H9 (cell line): ENCODE measurements at regions not wholly inside any gene's neighbourhood (a gene's known extent, or its start where the extent isn't known, plus 50 kb on each side); places are given as distances from the start of the nearest gene placed in this dataset.

Experiments
- DNase-seq: peaks from one replicate; pipeline ENCODE4 v3.0.0-alpha.2; 2017
- H2AFZ ChIP-seq: one replicate; pipeline ENCODE4 v1.6.1; 2013; ENCODE audit warnings: mild to moderate bottlenecking, low read length, control low read depth, moderate library complexity
- H2AK5ac ChIP-seq: 2 replicates; pipeline ENCODE4 v1.6.1; 2013; ENCODE audit warnings: low read length, control low read depth, mixed read lengths; ENCODE audit not compliant: insufficient read length
- H2BK120ac ChIP-seq: one replicate; pipeline ENCODE4 v1.6.1; 2013; ENCODE audit warnings: low read depth, mild to moderate bottlenecking, low read length, control low read depth, inconsistent platforms; ENCODE audit not compliant: poor library complexity, severe bottlenecking
- H2BK12ac ChIP-seq: 2 replicates; pipeline ENCODE4 v1.6.1; 2013; ENCODE audit warnings: low read length, control low read depth, mixed read lengths, low read depth; ENCODE audit not compliant: insufficient read length
- H2BK15ac ChIP-seq: 2 replicates; pipeline ENCODE4 v1.6.1; 2013; ENCODE audit warnings: low read depth, low read length, control low read depth
- H2BK20ac ChIP-seq: one replicate; pipeline ENCODE4 v1.6.1; 2013; ENCODE audit warnings: low read depth, mild to moderate bottlenecking, low read length, control low read depth, inconsistent platforms; ENCODE audit not compliant: poor library complexity, severe bottlenecking
- H2BK5ac ChIP-seq: 2 replicates; pipeline ENCODE4 v1.6.1; 2013; ENCODE audit warnings: low read length, control low read depth, mixed read lengths; ENCODE audit not compliant: insufficient read length
- H3K14ac ChIP-seq: 2 replicates; pipeline ENCODE4 v1.6.1; 2013; ENCODE audit warnings: low read length, control low read depth; ENCODE audit not compliant: insufficient read depth
- H3K18ac ChIP-seq: 2 replicates; pipeline ENCODE4 v1.6.1; 2013; ENCODE audit warnings: low read depth, mild to moderate bottlenecking, mixed read lengths, low read length, control low read depth; ENCODE audit not compliant: insufficient read length
- H3K23ac ChIP-seq: 2 replicates; pipeline ENCODE4 v1.6.1; 2013; ENCODE audit warnings: low read length, control low read depth, mixed read lengths, low read depth; ENCODE audit not compliant: insufficient read length
- H3K23me2 ChIP-seq: 2 replicates; pipeline ENCODE4 v1.6.1; 2013; ENCODE audit warnings: low read depth, mild to moderate bottlenecking, mixed read lengths, low read length, control low read depth; ENCODE audit not compliant: insufficient read length, poor library complexity, severe bottlenecking
- H3K27ac ChIP-seq: 2 replicates; pipeline ENCODE4 v1.5.1; 2013; ENCODE audit warnings: low read length, control low read depth, mixed read lengths, low read depth; ENCODE audit not compliant: insufficient read length
- H3K27me3 ChIP-seq: 2 replicates; pipeline ENCODE4 v1.6.1; 2013; ENCODE audit warnings: low read length, control low read depth, inconsistent platforms; ENCODE audit not compliant: insufficient read depth
- H3K4ac ChIP-seq: 2 replicates; pipeline ENCODE4 v1.6.1; 2013; ENCODE audit warnings: low read depth, mild to moderate bottlenecking, control low read depth, inconsistent platforms, low read length, moderate library complexity
- H3K4me1 ChIP-seq: 2 replicates; pipeline ENCODE4 v1.6.1; 2013; ENCODE audit warnings: low read length, control low read depth, inconsistent platforms; ENCODE audit not compliant: insufficient read depth
- H3K4me2 ChIP-seq: 2 replicates; pipeline ENCODE4 v1.6.1; 2013; ENCODE audit warnings: low read length, control low read depth, mixed read lengths; ENCODE audit not compliant: insufficient read length, insufficient read depth
- H3K56ac ChIP-seq: 2 replicates; pipeline ENCODE4 v1.6.1; 2013; ENCODE audit warnings: low read depth, mild to moderate bottlenecking, mixed read lengths, low read length, control low read depth; ENCODE audit not compliant: insufficient read length
- H3K79me1 ChIP-seq: 2 replicates; pipeline ENCODE4 v1.6.1; 2013; ENCODE audit warnings: low read depth, mild to moderate bottlenecking, moderate library complexity, low read length, control low read depth, inconsistent platforms; ENCODE audit not compliant: insufficient read depth, poor library complexity, severe bottlenecking
- H3K79me2 ChIP-seq: 2 replicates; pipeline ENCODE4 v1.6.1; 2013; ENCODE audit warnings: low read length, control low read depth, inconsistent platforms; ENCODE audit not compliant: insufficient read depth
- H3K9ac ChIP-seq: 2 replicates; pipeline ENCODE4 v1.6.1; 2013; ENCODE audit warnings: low read length, control low read depth, mixed read lengths; ENCODE audit not compliant: insufficient read length; ENCODE audit errors: extremely low read depth
- H3K9me3 ChIP-seq: one replicate; pipeline ENCODE4 v1.6.1; 2013; ENCODE audit warnings: low read depth, low read length, inconsistent platforms; ENCODE audit not compliant: control insufficient read depth
- H3T11ph ChIP-seq: one replicate; pipeline ENCODE4 v1.6.1; 2013; ENCODE audit warnings: mild to moderate bottlenecking, low read length, control low read depth, inconsistent platforms
- H4K20me1 ChIP-seq: one replicate; pipeline ENCODE4 v1.6.1; 2013; ENCODE audit not compliant: control insufficient read depth, insufficient read length, insufficient read depth
- H4K5ac ChIP-seq: 2 replicates; pipeline ENCODE4 v1.6.1; 2013; ENCODE audit warnings: low read depth, mild to moderate bottlenecking, mixed read lengths, low read length, control low read depth; ENCODE audit not compliant: insufficient read length
- H4K8ac ChIP-seq: replicated peaks from 2 replicates; pipeline ENCODE4 v1.6.1; 2013; ENCODE audit warnings: low read length, control low read depth, mixed read lengths, low read depth; ENCODE audit not compliant: insufficient read length
- H4K91ac ChIP-seq: 2 replicates; pipeline ENCODE4 v1.6.1; 2013; ENCODE audit warnings: low read depth, mild to moderate bottlenecking, moderate library complexity, mixed read lengths, low read length, control low read depth; ENCODE audit not compliant: insufficient read length
- H3K27ac Mint-ChIP-seq, 3 experiments: 2 replicates in 2 of 3; 3 replicates in 1 of 3; pipeline ENCODE4 v1.8.0; 2020 to 2021; ENCODE audit warnings: mixed read lengths in 3 of 3, mild to moderate bottlenecking in 1 of 3, moderate library complexity in 1 of 3
- H3K27me3 Mint-ChIP-seq: 2 replicates; pipeline ENCODE4 v1.8.0; 2021; ENCODE audit warnings: low read depth, mild to moderate bottlenecking, moderate library complexity, mixed read lengths
- H3K36me3 Mint-ChIP-seq, 3 experiments: 2 replicates in 2 of 3; 3 replicates in 1 of 3; pipeline ENCODE4 v1.8.0; 2020 to 2021; ENCODE audit warnings: low read depth in 3 of 3, mixed read lengths in 3 of 3; ENCODE audit not compliant: insufficient read depth in 1 of 3
- H3K4me1 Mint-ChIP-seq, 2 experiments: 2 replicates each; pipeline ENCODE4 v1.8.0; 2020; ENCODE audit warnings: mixed read lengths in 2 of 2
- H3K4me3 Mint-ChIP-seq, 2 experiments: 2 replicates in 1 of 2; 3 replicates in 1 of 2; pipeline ENCODE4 v1.8.0; 2020 to 2021; ENCODE audit warnings: mild to moderate bottlenecking in 2 of 2, mixed read lengths in 2 of 2, moderate library complexity in 1 of 2
- H3K9me3 Mint-ChIP-seq, 2 experiments: 2 replicates in 1 of 2; 3 replicates in 1 of 2; pipeline ENCODE4 v1.8.0; 2020; ENCODE audit warnings: mild to moderate bottlenecking in 2 of 2, mixed read lengths in 2 of 2, moderate library complexity in 1 of 2
- WGBS: extraction: QIAGEN DNeasy Blood & Tissue Kit; methylation state at CpG from one replicate; pipeline ENCODE4 v1.1.7; 2013; ENCODE audit warnings: missing lambda C conversion rate, low lambda C conversion rate, mixed read lengths; ENCODE audit not compliant: insufficient read length; ENCODE audit errors: extremely low coverage; 5-methylcytosine and 5-hydroxymethylcytosine counted together
- TF ChIP-seq, protein P1 (sequence below): fragments of 200-600 bp; sonication (generic); conservative IDR thresholded peaks from 3 replicates; pipeline ENCODE4 v1.8.0; 2021; ENCODE audit warnings: antibody characterized with exemption, mild to moderate bottlenecking

DNA sequence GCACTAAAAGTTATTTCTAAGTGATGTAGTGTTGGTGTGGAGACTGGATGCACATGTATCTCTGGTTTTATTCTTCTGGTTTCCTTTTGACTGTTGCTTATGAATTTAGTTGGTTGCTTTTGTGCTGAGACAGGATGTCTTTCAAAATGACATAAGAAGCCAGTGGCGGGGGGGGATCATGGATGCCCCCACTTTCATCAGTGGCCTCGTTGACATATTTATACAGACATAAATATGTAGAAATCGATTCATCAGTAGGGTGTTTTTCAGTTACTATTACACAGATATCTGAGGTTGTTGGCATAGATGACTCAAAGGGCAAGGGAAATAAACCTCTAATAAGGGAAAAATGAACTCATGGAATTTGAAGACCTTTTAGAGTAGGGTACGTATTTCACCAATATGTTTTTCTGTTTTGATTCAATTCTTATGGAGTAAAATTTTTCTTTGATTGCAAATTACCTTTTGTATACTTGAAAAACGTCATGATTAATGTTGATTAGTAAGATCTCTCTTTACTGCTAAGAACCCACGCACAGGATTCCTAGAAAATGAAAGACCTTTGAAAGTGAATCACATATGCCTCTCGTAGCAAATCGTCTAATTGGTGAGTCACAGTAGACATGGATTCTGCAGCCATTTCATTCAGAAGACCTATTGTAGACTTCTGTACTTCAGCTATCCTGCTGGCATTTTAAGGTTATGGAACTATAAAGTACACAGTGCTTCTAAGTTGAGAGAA lies 97.4 kb upstream of the RBMS3 start:
- no peak overlapping the region for H3T11ph ChIP-seq
- H3K14ac ChIP-seq, result no peak overlapping the region
- Mint-ChIP-seq H3K9me3 (no peaks in the 10 kb centered on the region), H3K27me3 (no peaks in the 10 kb centered on the region), H3K4me3 (no peak overlapping the region), H3K36me3 (no peaks in the 10 kb centered on the region), H3K4me1 (peaks cover 6 to 8% of the 10 kb centered on the region in 2 experiments), H3K27ac (no peak overlapping the region)
- no peak overlapping the region for H3K4ac ChIP-seq
- no peak overlapping the region for H2BK15ac ChIP-seq
- DNase-seq, result no peak
- no peak overlapping the region for H2AK5ac ChIP-seq
- no peaks in the 10 kb centered on the region for H3K23me2 ChIP-seq
- no peaks in the 10 kb centered on the region for H3K27me3 ChIP-seq
- H3K4me2 ChIP-seq, result no peak overlapping the region
- no peak overlapping the region for H4K8ac ChIP-seq
- H3K56ac ChIP-seq, result no peak overlapping the region
- H3K9ac ChIP-seq, result no peak overlapping the region
- no peak overlapping the region for H4K91ac ChIP-seq
- TF ChIP-seq, protein P1, sequence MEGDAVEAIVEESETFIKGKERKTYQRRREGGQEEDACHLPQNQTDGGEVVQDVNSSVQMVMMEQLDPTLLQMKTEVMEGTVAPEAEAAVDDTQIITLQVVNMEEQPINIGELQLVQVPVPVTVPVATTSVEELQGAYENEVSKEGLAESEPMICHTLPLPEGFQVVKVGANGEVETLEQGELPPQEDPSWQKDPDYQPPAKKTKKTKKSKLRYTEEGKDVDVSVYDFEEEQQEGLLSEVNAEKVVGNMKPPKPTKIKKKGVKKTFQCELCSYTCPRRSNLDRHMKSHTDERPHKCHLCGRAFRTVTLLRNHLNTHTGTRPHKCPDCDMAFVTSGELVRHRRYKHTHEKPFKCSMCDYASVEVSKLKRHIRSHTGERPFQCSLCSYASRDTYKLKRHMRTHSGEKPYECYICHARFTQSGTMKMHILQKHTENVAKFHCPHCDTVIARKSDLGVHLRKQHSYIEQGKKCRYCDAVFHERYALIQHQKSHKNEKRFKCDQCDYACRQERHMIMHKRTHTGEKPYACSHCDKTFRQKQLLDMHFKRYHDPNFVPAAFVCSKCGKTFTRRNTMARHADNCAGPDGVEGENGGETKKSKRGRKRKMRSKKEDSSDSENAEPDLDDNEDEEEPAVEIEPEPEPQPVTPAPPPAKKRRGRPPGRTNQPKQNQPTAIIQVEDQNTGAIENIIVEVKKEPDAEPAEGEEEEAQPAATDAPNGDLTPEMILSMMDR, result no peak
- H2BK5ac ChIP-seq, result no peak overlapping the region
- H3K18ac ChIP-seq, result no peak overlapping the region
- no CpG with 5 or more reads among the region's 8 CpGs for WGBS
- H3K23ac ChIP-seq, result no peak overlapping the region
- H2BK20ac ChIP-seq, result no peak overlapping the region
- H3K27ac ChIP-seq, result no peak overlapping the region
- H3K79me1 ChIP-seq, result no peaks in the 10 kb centered on the region
- no peaks in the 10 kb centered on the region for H4K20me1 ChIP-seq
- no peaks in the 10 kb centered on the region for H3K9me3 ChIP-seq
- no peak overlapping the region for H2AFZ ChIP-seq
- H4K5ac ChIP-seq, result no peak overlapping the region
- H2BK120ac ChIP-seq, result no peak overlapping the region
- H3K4me1 ChIP-seq, result no peaks in the 10 kb centered on the region
- H2BK12ac ChIP-seq, result no peak overlapping the region
- H3K79me2 ChIP-seq, result no peaks in the 10 kb centered on the region
